Anterior cingulate cortex (tissue), 58 donors: ENCODE measurements at regions not wholly inside any gene's neighbourhood (a gene's known extent, or its start where the extent isn't known, plus 50 kb on each side); places are given as distances from the start of the nearest gene placed in this dataset.

Source experiments
- DNase-seq, 58 donors: peaks; one replicate each; lab custom pipeline; 2025; lab: John Stamatoyannopoulos, UW

DNA sequence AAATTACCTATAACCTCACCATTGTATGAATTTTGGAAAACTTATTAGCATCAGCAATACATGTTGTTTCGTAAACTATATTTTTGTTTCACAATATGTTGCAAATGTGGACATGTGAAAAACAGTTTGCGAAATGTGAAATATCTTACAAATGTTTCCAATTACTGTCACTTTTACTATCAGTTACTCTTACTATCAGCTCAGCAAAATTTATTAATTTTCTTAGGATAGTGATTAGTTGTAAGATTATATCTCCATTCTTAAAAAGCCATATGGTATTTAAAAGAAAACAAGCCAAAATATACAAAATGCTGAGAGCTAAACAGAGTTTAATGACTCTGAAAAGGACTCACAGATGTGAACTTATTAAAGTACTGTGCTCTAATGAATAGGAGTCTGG lies 111.9 kb upstream of the LPAR1 start:
- DNase-seq: no peak

DNA sequence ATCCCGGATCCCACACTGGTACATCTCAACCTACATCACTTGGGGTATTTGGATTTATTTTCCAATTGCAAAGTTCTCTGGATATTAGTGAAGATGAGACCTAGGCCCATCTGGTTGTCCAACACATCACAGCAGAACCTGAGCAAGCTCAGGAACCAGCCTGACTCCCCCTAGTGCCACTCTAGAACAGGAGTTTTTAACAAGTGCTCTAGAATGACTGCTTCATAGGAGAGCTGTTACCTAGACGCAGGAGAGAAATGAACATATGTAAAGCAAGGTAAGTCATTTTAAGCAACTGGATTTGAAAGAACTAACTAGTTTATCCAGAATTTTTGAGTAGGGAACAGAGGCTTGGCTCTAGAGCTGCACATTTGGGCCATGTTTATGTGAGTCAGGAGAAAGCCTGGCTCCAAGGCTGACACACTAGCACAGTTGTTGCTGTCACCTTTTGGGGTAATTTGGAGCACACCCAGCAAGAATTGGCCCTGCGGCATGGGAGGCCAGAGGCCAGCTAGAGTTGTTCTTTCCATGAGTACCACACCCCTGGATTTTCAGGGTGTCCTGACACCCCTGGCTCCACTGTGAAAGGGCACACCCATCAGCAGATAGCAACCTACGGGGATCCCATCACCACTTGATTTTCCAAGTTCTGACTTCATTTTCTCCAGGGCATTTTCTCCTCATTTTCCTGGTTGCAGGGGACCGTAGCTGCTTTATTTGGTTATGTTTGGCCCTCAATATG lies 110.9 kb upstream of the LPAR1 start:
- no peak for DNase-seq

DNA sequence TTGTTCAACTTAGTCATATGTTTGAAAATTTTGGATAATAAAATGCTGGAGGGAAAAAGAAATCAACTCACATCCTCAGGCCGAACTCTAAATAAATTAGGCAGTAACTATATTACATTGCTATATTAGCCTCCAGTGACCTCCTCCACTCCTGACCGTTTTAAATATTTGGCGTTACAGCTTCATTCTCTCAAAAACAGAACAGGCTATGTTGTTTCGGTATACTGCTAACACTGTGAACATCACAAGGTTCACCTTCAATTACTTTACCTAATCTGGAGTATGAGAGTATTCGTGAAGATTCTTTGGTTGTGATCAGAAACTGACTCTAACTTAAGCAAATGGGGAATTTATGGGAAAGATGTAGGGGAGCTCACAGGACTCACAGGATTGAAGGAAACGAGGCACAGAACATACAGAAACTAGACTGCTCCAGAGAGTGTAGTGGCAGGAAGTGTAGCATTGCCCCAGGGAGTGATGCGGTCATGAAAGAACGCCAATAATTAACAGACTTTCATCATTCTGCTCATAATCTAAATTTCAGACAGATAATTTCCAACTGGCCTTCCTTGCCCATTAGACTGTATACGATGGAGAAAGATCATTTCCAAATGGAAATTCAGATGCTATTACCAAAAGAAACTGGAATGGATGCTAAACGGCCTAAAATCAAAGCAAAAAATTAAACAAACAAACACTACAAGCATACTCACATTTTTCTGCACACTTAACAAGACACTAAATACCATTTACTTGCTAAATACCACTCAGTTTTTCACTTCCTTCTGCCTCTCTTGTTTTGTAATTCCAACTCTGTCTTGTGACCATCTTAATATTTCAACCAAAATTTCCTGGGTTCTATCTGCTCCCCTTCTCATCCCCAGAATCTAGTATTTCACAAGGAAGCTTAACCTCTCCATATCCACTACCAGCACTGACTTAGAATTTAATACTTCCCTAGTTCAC lies 110.1 kb upstream of the LPAR1 start:
- DNase-seq: no peak

DNA sequence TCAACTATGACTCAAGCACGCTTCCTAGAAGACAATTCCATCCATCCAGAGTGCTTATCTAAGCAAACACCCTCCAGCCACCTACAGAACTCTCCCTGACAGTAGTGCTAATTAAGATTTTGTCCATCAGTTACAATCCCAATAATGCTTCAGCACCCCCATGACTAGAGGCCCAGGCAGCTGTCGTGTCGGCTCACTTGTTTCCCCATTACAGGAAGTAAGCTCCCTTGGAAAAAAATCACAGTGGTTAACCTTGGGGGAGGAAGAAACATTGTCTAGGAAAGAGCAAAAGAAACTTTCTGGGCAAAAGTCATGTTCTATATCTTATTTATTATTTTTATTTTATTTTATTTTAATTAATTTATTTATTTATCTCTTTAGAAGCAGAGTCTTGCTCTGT lies 108.8 kb upstream of the LPAR1 start:
- DNase-seq: no peak

DNA sequence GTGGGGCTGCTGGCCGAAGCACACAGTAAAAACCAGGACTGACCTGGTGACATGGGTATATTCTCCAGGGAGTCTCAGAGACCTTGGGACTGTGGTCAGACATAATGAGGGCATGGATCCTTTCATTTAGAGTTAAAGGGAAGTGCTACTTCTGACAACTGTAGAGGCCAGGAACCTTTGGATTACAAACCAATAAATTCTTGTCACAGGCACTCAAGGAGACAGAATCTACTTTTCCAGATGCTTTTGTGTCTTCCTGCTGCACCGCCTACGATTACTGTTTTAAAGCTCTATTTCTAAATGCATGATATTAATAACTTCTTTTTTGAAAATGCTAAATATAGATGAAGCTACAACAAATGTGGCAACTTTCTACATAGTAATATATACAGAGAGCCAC lies 106.5 kb upstream of the LPAR1 start:
- no peak for DNase-seq

DNA sequence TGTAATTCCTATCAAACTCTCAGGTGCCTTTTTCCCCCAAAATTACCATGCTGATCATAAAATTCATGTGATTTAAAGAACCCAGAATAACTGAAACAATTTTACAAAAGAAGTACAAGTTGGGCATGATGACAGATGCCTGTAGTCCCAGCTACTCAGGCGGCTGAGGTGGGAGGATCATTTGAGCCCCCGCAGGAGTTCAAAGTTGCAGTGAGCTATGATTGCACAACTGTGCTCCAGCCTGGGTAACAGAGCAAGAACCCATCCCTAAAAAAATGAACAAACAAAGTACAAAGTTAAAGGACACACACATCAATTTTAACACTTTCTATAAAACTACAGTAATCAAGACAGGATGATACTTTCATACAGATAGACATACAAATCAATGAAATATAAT lies 97.9 kb upstream of the LPAR1 start:
- no peak for DNase-seq

DNA sequence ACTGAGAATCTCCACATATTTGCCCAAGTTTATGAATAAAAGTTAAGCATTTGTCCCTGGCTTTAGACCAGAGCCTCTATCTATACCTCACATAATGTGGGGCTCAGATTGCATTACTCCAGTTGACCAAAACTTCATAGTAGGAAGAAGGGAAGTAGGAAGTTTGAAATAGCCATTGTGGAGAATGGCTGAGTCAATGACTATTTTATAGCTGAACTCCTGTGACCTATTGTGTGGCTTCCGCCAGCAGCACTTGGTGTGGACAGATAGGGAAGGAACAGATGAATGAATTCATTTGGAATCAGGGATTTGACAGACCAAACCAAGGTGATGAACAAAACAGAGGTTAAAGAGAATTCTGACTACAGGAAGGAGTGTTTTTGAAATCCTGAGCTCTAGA lies 92.9 kb upstream of the LPAR1 start:
- no peak for DNase-seq

DNA sequence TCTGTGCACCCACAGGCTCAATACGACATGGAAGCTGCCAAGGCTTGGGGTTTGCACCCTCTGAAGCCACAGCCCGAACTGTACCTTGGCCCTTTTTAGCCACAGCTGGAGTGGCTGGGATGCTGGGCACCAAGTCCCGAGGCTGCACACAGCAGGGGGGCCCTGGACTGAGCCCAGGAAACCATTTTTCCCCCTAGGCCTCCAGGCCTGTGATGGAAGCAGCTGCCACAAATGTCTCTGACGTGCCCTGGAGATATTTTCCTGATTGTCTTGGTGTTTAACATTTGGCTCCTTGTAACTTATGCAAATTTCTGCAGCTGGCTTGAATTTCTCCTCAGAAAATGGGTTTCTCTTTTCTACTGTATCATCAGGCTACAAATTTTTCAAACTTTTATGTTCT lies 82.3 kb upstream of the LPAR1 start:
- no peak for DNase-seq

DNA sequence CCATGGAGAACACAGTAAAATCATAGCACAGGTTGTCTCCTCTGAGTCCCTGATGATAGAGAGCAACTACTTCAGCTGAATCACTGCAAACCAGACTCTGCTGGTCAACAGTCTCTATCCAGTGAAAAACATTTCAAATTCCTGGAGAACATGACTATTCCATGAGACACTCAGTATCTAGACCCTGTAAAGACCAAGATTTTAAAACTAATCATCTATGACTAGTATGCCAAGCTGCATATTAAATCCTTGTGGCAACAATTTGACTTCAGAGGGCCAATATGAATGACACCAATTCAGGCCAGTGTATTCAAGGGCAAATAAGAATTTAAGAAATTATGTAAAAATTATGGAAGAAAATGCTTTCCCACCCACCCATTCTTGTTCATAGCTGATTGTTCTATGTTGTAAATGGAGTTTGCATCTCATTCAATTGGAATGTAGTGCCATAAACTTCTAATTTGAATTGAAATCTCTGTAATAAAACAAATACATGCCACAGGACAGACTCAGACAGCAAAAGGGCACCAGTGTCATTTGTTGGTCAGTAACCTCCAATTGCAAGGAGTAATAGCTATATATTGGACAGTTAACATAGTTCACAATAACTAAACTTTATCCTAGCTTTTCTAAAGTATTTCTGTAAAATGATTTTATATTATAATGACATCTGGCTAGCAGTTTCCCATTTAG lies 80.1 kb upstream of the LPAR1 start:
- no peak for DNase-seq

DNA sequence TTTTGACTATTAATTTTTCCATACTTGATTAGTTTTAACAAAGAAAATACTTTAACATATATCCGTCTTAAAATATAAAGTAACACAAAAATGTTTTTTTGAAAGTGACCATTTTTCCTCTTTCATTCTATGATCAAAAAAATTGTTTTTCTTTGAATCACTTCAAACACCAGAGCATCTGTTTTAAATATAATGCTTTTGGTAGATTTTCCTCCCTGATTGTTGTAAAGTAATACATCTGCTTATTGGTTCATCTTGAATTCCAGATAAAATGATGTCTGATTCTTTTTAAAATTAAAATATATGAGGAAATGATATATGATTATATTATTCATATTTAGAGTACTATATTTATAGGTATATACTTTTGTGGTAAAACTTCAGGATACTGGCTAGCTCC lies 76.2 kb upstream of the LPAR1 start:
- no peak for DNase-seq

DNA sequence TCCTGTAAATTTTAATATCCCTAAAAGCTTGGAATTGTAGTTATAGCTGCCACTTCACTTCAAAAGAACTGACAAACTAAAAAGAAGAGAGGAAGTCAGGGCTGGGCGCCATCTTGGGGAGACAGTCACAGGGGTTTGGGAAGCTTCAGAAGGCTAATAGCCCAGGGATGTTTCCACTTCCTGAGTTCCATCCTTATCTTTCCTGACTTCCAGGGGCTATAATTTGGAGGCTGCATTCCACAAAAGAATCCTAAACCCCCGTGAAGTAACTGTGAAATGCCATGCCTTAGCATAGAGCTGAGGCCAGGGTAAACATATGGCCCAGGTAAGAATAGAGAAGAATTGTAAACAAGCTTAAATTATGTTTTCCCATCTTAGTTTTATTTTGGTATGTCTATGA lies 75.4 kb upstream of the LPAR1 start:
- no peak for DNase-seq

DNA sequence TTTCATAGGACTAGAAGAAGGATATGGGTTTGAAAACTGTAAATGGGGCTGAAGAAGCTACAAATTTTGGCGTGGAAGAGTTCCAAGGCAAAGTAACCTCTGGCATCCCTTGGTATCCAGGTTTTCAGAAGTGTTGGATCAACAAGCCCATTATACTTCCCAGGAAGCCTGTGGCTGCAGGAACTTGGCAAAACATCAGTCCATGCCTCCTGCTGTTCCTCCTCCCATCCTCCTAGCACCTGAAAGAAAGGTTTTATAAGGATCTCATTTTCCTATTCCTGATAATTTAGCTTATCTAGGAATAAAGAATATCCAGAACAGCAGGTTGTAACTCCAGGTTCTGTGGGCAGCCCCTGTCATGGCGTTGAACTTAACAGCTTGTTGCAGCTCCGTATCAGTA lies 72.5 kb upstream of the LPAR1 start:
- DNase-seq: no peak

DNA sequence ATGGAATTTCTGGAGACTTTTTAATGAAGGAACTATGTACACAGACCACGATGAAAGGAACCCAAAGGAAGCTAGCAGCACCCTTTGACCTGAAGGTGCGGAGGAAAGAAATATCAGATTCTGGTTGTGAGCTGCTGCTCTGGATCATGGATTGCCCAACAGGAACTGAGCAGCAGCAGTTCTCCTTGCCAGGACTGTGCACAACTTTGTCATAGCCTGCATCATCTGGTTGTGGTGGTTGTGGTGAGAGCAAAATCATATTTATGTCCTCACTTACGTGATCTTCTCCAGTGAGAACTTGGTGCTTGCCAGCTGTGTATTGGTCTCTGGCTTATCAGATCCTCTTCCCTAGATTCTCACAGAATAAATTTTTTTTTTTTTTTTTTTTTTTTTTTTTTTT lies 70.7 kb upstream of the LPAR1 start:
- DNase-seq: no peak

DNA sequence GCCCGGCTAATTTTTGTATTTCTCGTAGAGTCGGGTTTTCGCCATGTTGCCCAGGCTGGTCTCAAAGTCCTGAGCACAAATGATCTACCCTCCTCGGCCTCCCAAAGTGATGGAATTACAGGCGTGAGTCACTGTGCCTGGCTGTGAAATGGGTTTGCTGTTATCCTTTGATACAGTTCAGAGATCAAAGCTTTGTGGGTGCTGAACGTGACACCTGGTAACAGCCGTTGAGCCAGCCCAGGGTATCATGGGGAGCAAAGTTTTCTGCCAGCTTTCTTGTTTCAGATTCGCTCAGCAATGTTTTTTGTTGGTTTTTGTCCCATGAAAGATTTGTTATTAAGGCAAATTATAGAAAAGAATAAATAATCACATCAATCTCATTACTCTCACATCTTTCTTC lies 68.9 kb upstream of the LPAR1 start:
- no peak for DNase-seq

DNA sequence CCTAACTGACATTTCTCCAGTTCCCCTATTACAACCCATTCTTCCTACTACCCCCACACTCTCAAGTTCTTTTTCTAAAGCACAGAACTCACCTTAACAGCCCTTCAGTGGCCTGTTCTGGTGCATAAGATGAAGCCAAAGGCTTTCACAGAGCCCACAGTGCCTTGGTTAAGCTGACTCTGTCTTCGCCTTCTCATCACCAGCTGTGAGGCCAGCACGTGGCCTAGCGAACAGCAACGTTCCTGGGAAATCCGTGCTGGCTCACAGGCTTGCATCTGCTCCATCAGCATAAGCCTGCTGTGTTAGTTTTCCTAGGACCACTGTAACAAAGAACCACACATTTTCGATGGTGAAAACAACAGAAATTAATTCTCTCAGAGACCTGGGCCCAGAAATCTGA lies 67.9 kb upstream of the LPAR1 start:
- peak in 1 of 58 donors; percentile 2 for DNase-seq

DNA sequence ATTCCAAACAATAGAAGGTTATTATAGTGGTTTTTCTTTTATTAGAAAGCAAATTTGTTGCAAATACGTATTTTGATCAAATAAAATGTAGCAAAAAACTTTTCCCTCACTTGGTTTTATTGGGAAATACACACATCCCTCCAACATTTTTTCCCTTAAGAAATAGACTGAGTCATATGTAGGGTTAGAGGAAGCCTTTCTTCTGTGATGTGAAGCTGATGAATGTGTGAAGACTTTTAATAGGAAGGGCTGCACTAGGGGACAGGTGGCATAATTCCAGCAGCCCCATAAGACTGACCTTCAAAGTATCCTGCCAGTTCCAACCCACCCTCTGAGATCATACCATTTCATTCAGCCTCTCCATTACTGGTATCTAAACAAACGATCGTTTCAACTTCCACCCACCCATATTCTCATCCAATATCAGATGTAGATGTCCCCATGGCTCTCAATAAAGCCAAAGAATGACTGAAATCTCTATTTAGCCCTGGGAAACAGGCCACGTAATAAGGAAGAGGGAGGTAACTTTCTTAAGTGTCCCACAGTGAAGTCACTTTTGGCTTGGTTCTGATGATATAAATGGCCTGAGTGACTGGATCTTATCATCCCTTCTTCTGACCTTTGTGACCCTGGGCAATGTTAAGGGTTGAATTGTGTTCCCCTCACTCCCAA lies 64.7 kb upstream of the LPAR1 start:
- no peak for DNase-seq

DNA sequence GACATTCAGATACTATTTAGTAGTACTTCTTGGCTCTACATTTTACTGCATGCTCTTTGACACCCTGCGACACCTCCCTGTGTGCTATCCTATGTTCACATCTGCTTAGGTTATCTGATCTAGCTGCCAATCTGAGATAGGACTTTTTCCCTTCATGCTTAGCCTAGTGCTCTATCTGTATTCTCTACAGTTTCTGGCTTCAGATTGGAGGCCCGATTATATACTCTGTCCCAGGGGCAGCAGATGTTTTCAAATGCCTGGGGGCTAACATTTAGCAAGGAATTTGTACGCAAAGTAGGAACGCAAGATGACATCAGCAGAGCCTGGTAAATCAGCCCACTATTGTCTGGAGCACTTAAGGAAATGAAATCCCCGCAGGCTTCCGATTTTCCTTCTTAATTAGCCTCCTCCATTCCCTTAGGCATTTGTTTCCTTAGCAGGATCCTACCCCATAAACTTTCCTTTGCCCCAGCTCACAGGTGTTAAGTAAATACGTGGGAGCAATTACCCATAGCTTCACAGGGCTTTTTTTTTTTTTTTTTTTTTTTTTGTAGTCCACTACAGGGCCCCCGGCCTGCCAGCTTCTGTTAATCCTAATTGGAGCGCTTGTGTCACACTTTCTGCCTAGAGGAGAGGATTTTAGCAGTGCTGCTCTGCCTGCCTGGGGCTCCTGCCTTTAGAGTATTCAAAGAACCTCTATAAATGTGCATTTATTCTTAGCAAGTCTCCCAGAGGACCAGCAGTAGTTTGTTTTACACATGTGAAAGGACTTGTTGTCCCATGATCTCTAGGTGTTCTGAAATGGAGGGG lies 61.1 kb upstream of the LPAR1 start:
- no peak for DNase-seq

DNA sequence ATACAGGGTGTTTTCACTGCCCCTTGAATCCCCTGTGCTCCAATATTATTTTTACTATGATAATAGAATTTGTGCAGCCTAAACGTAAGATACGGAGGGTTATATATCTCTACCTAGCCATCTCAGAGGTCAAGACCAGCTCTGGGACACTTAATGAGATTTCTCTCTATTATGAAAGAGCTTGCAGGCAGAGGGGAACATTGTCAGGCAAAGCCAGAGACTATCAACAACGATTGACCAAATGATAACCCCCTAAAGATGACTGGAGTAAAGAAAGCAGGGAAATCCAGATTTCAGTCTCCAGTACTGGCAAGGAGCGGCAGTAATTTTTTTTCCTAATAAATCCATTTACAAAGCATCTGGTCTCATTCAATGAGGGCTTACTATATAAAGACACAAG lies 59.8 kb upstream of the LPAR1 start:
- DNase-seq: no peak

DNA sequence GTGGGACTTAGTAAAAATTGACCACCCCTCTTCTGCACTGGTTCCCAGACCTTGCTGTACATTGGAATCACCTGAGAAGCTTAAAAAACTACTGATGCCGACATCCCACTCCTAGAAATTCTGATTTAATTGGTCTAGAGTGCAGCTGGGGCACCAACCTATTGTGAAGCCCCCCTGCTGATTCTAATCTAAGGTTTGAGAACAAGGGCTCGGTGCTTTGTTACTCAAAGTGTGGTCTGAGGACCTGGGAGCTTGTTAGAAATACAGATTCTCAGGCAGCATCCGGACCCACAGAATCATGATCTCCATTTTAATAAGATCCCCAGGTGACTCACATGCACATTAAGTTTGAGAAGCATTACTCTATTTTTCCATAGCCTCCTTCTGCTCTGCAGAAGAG lies 57.8 kb upstream of the LPAR1 start:
- DNase-seq: no peak

DNA sequence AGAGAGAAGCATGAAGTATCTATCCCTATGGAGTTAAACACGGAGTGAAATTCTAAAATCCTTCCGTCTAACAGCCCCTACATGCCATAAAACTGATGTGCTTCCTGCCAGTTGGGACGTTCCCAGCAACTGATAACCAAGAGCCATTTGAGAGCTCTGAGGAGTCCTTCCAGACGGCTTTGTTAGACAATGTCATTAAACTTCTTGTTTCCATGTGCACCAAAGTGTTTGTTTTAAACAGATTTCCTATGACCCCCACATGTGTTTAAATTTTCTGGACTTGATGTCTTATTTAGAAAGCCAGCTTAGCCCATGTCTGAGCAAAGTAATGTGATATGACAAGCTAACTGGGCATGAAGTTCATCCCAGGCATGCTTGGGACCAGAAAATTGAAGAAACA lies 57.2 kb upstream of the LPAR1 start:
- DNase-seq: no peak
